CD4-positive, alpha-beta memory T cell (primary cell): ENCODE measurements at regions not wholly inside any gene's neighbourhood (a gene's known extent, or its start where the extent isn't known, plus 50 kb on each side); places are given as distances from the start of the nearest gene placed in this dataset.
"Not testable (repeated sequence)": the region's sequence is repeated elsewhere in the genome, so short reads cannot be mapped to it uniquely, and the experiment has no call there.

ENCODE experiments used
- CTCF ChIA-PET: fragments of 350-600 bp; sonication (Branson Sonifier 250); formaldehyde crosslinking; loops from one replicate; lab custom pipeline; 2021; ENCODE audit warnings: inconsistent platforms; ENCODE audit not compliant: partially characterized antibody; lab: Charles Lee
- POLR2A ChIA-PET: fragments of 350-600 bp; sonication (Branson Sonifier 250); formaldehyde crosslinking; loops from one replicate; lab custom pipeline; 2021; ENCODE audit not compliant: partially characterized antibody; lab: Charles Lee
- DNase-seq, 5 donors: peaks; one replicate each; pipeline versions ENCODE4 v3.0.0 to v3.0.0-alpha.2; 2020 to 2022; ENCODE audit warnings: mixed read lengths in 1 of 5
- H3K27ac ChIP-seq: one replicate; pipeline ENCODE4 v1.7.0; 2013; ENCODE audit warnings: low read depth, low read length
- H3K27me3 ChIP-seq: 2 replicates; pipeline ENCODE4 v1.7.0; 2013; ENCODE audit warnings: mild to moderate bottlenecking, low read length, moderate library complexity; ENCODE audit not compliant: insufficient read depth
- H3K36me3 ChIP-seq: 2 replicates; pipeline ENCODE4 v1.7.0; 2013; ENCODE audit warnings: mild to moderate bottlenecking, low read length, moderate library complexity; ENCODE audit not compliant: insufficient read depth
- H3K4me1 ChIP-seq: 2 replicates; pipeline ENCODE4 v1.7.0; 2013; ENCODE audit warnings: mild to moderate bottlenecking, low read length, moderate library complexity; ENCODE audit not compliant: insufficient read depth
- H3K4me3 ChIP-seq, 2 donors: one replicate each; pipeline ENCODE4 v1.7.0; 2013; ENCODE audit warnings: low read length in 2 of 2, mild to moderate bottlenecking in 1 of 2
- H3K9me3 ChIP-seq, 2 donors: one replicate each; pipeline ENCODE4 v1.7.0; 2013; ENCODE audit warnings: low read length in 2 of 2, control low read depth in 1 of 2; ENCODE audit not compliant: control insufficient read depth in 1 of 2
- H3K27ac Mint-ChIP-seq, 7 donors: one replicate each; pipeline ENCODE4 v1.8.0; 2020 to 2021; ENCODE audit warnings: mixed read lengths in 7 of 7, mild to moderate bottlenecking in 6 of 7, inconsistent platforms in 3 of 7, moderate library complexity in 3 of 7
- H3K27me3 Mint-ChIP-seq, 2 donors: one replicate each; pipeline ENCODE4 v1.8.0; 2020 to 2021; ENCODE audit warnings: mixed read lengths in 2 of 2
- H3K36me3 Mint-ChIP-seq, 2 donors: one replicate each; pipeline ENCODE4 v1.8.0; 2020 to 2021; ENCODE audit warnings: mixed read lengths in 2 of 2, inconsistent platforms in 1 of 2, mild to moderate bottlenecking in 1 of 2
- H3K4me1 Mint-ChIP-seq, 4 donors: one replicate each; pipeline ENCODE4 v1.8.0; 2020 to 2021; ENCODE audit warnings: mixed read lengths in 4 of 4, mild to moderate bottlenecking in 1 of 4
- H3K4me3 Mint-ChIP-seq, 8 donors: one replicate each; pipeline ENCODE4 v1.8.0; 2020 to 2021; ENCODE audit warnings: mixed read lengths in 8 of 8, mild to moderate bottlenecking in 7 of 8, moderate library complexity in 6 of 8, inconsistent platforms in 3 of 8
- H3K9me3 Mint-ChIP-seq, 8 donors: one replicate each; pipeline ENCODE4 v1.8.0; 2020 to 2021; ENCODE audit warnings: mixed read lengths in 8 of 8, mild to moderate bottlenecking in 5 of 8, inconsistent platforms in 3 of 8, moderate library complexity in 1 of 8
- intact Hi-C: fragments of 100-400 bp; cut with micrococcal nuclease; formaldehyde crosslinking; loops from one replicate; pipeline ENCODE4 v1.15.1; 2023

DNA sequence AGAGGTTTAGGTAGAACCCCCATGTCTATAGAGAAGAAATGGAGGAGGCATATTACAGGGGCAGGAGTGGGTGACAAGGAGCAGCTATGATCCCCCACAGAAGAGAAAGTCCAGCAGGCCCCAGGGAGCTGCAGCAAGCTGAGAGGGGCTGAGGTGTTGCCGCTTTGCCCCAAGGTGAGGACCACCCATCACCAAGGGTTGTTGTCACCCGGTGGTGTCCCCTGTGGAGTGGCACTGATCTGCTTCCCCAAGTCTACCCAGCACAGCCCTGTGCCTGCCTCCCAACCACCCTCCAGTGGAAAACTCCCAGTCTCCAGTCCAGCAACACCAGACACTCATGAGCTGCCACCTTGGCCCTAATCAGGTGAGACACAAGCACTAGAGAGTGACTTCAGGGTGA is 149.3 kb upstream of the NOCT start:
- ChIA-PET CTCF (no interaction called here), POLR2A (no interaction called here)
- H3K9me3 ChIP-seq = no peaks in the 10 kb centered on the region
- H3K27ac ChIP-seq = no peak overlapping the region
- intact Hi-C loops = no loop called here
- H3K9me3 Mint-ChIP-seq = no peaks in the 10 kb centered on the region
- H3K27me3 Mint-ChIP-seq = peaks cover 4 to 8% of the 10 kb centered on the region in 2 donors
- H3K4me1 Mint-ChIP-seq = peaks cover 0 to 4% (median under 1%) of the 10 kb centered on the region in 4 donors
- no peaks in the 10 kb centered on the region for H3K36me3 ChIP-seq
- H3K27ac Mint-ChIP-seq = no peak overlapping the region
- no peaks in the 10 kb centered on the region for H3K4me1 ChIP-seq
- H3K27me3 ChIP-seq = no peaks in the 10 kb centered on the region
- H3K4me3 Mint-ChIP-seq = no peak overlapping the region
- DNase-seq = no peak
- no peaks in the 10 kb centered on the region for H3K36me3 Mint-ChIP-seq
- H3K4me3 ChIP-seq = no peak overlapping the region

DNA sequence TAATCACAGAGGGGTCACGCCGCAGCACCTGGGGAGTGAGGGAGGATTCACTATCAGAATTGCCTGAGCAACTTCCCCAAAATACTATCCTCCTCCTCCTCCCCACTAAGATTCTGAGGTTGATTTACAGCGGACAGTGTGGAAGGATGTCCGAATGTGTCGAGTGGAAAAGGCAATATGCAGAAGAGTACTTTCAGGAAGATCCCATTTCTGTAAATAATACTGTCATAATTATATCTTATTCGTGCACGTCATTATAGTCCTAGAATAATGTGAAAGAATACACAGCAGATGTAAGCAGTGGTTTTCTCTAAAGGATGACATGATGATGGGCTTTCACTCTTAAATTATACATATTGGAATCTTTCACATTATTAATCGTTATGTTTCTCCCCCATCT is 149.8 kb upstream of the NOCT start:
- H3K4me3 Mint-ChIP-seq = no peak overlapping the region
- H3K27me3 Mint-ChIP-seq = peaks cover 0 to 4% of the 10 kb centered on the region in 2 donors
- H3K27ac Mint-ChIP-seq = no peak overlapping the region
- H3K4me1 Mint-ChIP-seq = no peaks in the 10 kb centered on the region
- no peaks in the 10 kb centered on the region for H3K27me3 ChIP-seq
- POLR2A ChIA-PET = no interaction called here
- intact Hi-C loops = no loop called here
- H3K36me3 Mint-ChIP-seq = no peaks in the 10 kb centered on the region
- CTCF ChIA-PET = no interaction called here
- H3K4me1 ChIP-seq = no peaks in the 10 kb centered on the region
- H3K4me3 ChIP-seq = no peak overlapping the region
- no peaks in the 10 kb centered on the region for H3K36me3 ChIP-seq
- H3K9me3 ChIP-seq = no peaks in the 10 kb centered on the region
- no peak for DNase-seq
- no peaks in the 10 kb centered on the region for H3K9me3 Mint-ChIP-seq
- no peak overlapping the region for H3K27ac ChIP-seq

DNA sequence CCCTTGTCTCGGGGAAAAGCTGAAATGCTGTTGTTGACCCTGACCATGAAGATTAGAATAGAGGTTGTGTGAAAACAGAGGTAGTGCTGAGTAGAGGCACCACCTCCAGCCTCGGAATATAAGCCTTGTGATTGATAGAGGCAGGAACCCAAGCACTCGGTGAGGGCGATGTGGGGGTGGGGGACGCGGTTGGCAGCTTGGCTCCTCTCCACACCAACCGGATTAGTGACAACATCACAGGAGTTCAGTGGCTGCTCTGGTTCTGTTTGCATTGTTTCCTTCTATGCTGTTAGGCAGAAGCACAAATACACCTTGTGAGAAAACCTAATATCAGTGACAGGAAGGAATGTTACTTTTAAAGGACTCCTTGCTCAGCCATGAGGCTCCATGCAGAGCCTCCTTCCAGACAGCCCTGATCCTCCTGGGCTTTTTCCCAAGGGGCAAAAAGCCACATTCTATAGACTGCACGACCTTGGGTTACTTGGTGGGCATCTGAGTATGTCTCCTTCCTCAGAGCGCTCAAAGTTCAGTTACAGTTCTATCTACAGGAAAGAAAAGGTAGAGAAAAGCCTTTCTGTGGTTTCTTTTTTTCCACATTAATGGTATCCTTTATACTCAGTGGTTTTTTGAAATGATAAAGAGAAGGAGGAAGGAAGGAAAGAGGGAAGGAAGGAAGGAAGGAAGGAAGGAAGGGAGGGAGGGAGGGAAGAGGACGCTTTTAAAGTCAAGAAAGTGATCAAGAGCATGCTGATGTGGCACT is 150.4 kb upstream of the NOCT start:
- intact Hi-C loops = no loop called here

DNA sequence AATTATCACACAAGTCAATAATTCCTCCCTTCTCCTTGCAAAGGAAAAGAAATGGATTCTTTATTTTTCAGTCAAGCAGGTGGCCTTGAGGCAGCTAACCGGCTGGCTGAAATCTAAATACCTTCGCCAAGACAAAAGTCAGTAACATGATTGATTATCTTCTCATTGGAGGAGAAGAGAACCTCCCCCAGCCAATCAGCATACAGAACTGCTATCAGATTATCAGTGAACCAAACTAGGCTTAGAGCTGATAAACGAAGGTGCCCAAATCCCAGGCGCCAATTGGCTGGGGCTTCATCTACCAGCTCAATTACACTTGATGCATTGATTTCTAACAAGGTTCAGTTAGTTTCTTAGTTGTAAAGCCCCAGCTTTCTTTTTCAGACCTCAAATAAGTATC is 152.4 kb upstream of the NOCT start:
- Mint-ChIP-seq H3K9me3 (no peaks in the 10 kb centered on the region), H3K27me3 (peaks cover 0 to 7% of the 10 kb centered on the region in 2 donors), H3K4me3 (no peak overlapping the region), H3K27ac (no peak overlapping the region), H3K4me1 (no peaks in the 10 kb centered on the region), H3K36me3 (no peaks in the 10 kb centered on the region)
- H3K4me1 ChIP-seq = no peaks in the 10 kb centered on the region
- ChIA-PET CTCF (interaction anchor here (3.5 kb wide), 1 partner anchor 8 kb away, joined by 11 read pairs; no protein-coding TSS in a partner anchor), POLR2A (no interaction called here)
- H3K9me3 ChIP-seq = no peaks in the 10 kb centered on the region
- H3K4me3 ChIP-seq = no peak overlapping the region
- no peak overlapping the region for H3K27ac ChIP-seq
- intact Hi-C loops = no loop called here
- no peaks in the 10 kb centered on the region for H3K27me3 ChIP-seq
- H3K36me3 ChIP-seq = no peaks in the 10 kb centered on the region
- DNase-seq = no peak

More for the DNA sequence above, 150.4 kb upstream of the NOCT start:
- Histone ChIP-seq H3K4me3 (no peak overlapping the region), H3K4me1 (no peaks in the 10 kb centered on the region), H3K27ac (no peak overlapping the region), H3K36me3 (no peaks in the 10 kb centered on the region), H3K27me3 (no peaks in the 10 kb centered on the region), H3K9me3 (no peaks in the 10 kb centered on the region)
- H3K36me3 Mint-ChIP-seq = no peaks in the 10 kb centered on the region
- H3K27me3 Mint-ChIP-seq = peaks cover 0 to 4% of the 10 kb centered on the region in 2 donors
- no peak overlapping the region for H3K27ac Mint-ChIP-seq
- H3K4me1 Mint-ChIP-seq = no peaks in the 10 kb centered on the region
- ChIA-PET CTCF (no interaction called here), POLR2A (no interaction called here)
- no peak for DNase-seq
- H3K9me3 Mint-ChIP-seq = no peaks in the 10 kb centered on the region
- no peak overlapping the region for H3K4me3 Mint-ChIP-seq

DNA sequence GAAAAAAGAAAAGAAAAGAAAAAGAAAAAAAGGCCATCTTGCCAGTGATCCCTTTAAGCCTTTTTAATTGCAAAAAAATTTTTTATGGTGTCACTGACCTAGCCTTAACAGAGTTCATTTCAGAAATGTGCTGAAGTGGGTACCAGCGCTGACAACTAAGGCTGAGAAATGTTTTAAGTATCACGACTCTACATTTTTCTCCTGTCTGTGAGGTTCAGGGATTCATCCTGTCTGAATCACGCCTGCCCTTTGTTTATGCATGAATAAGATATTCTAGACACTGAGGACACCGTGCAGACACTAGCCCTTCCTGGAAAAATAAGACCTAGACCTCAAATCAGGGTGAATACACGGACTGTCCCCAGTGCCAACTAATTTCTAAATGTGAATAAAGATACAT is 154.4 kb upstream of the NOCT start:
- H3K27ac Mint-ChIP-seq = no peak overlapping the region
- no peak for DNase-seq
- H3K27me3 Mint-ChIP-seq = peaks cover under 1 to 7% of the 10 kb centered on the region in 2 donors
- Histone ChIP-seq H3K9me3 (no peaks in the 10 kb centered on the region), H3K4me3 (no peak overlapping the region), H3K4me1 (no peaks in the 10 kb centered on the region), H3K27ac (no peak overlapping the region), H3K27me3 (no peaks in the 10 kb centered on the region), H3K36me3 (no peaks in the 10 kb centered on the region)
- intact Hi-C loops = no loop called here
- no peaks in the 10 kb centered on the region for H3K9me3 Mint-ChIP-seq
- ChIA-PET CTCF (interaction anchor here (3.5 kb wide), 1 partner anchor 10 kb away, joined by 11 read pairs; no protein-coding TSS in a partner anchor), POLR2A (no interaction called here)
- H3K36me3 Mint-ChIP-seq = no peaks in the 10 kb centered on the region
- H3K4me1 Mint-ChIP-seq = no peaks in the 10 kb centered on the region
- H3K4me3 Mint-ChIP-seq = no peak overlapping the region

DNA sequence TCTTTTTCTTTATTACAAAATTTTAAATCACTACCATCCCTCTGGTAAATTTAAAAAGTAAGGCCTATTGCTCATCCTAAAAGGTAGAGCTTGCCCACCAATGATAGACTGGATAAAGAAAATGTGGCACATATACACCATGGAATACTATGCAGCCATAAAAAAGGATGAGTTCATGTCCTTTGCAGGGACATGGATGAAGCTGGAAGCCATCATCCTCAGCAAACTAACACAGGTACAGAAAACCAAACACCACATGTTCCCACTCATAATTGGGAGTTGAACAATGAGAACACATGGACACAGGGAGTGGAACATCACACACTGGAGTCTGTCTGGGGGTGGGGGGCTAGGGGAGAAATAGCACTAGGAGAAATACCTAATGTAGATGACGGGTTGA is 155.2 kb upstream of the NOCT start:
- DNase-seq, H3K4me3 Mint-ChIP-seq, H3K27me3 Mint-ChIP-seq, H3K27ac ChIP-seq, H3K4me1 Mint-ChIP-seq, H3K27ac Mint-ChIP-seq, H3K4me1 ChIP-seq, H3K4me3 ChIP-seq, POLR2A ChIA-PET, H3K9me3 ChIP-seq, H3K36me3 ChIP-seq, H3K9me3 Mint-ChIP-seq, H3K36me3 Mint-ChIP-seq, H3K27me3 ChIP-seq, intact Hi-C loops: not testable (repeated sequence)
- CTCF ChIA-PET = interaction anchor here (0.6 to 3.5 kb wide), 2 partner anchors 11 to 1318 kb away, joined by 3 to 11 read pairs; no protein-coding TSS in a partner anchor

DNA sequence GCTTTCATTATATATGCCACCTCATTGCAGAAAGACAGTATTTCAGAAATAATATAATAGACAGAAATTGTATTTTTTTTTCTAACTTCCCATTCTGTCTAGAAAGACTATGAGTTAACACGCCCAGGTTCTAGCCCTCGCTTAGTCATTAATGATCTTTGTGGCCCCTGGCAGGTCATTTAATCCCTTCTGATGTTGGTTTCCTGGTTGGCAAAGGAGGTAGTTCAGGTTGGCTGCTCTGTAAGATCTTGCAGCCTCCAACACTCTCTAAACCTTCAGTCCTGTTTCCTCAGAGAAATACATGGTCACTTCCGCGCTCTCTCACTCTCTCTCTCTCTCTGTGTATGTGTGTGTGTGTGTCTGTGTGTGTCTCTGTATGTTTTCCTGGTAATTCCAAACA is 156.3 kb upstream of the NOCT start:
- no peaks in the 10 kb centered on the region for H3K27me3 ChIP-seq
- Mint-ChIP-seq H3K9me3 (peaks cover 0 to 6% (median 0%) of the 10 kb centered on the region in 8 donors), H3K4me3 (no peak overlapping the region), H3K27ac (no peak overlapping the region), H3K27me3 (peaks cover 6 to 10% of the 10 kb centered on the region in 2 donors), H3K4me1 (no peaks in the 10 kb centered on the region), H3K36me3 (no peaks in the 10 kb centered on the region)
- H3K4me1 ChIP-seq = no peaks in the 10 kb centered on the region
- H3K36me3 ChIP-seq = no peaks in the 10 kb centered on the region
- CTCF ChIA-PET = interaction anchor here (3.5 kb wide), 1 partner anchor 12 kb away, joined by 11 read pairs; no protein-coding TSS in a partner anchor
- no peak overlapping the region for H3K4me3 ChIP-seq
- intact Hi-C loops = no loop called here
- H3K27ac ChIP-seq = no peak overlapping the region
- H3K9me3 ChIP-seq = no peaks in the 10 kb centered on the region
- POLR2A ChIA-PET = no interaction called here
- DNase-seq = no peak
